GM19351 (cell line): ENCODE measurements at regions not wholly inside any gene's neighbourhood (a gene's known extent, or its start where the extent isn't known, plus 50 kb on each side); places are given as distances from the start of the nearest gene placed in this dataset.

Experiments used
- ATAC-seq: cut with Tn5 transposase; IDR thresholded peaks from one replicate; pipeline ENCODE4 v1.9.1; 2021; ENCODE audit warnings: mild to moderate bottlenecking, moderate library complexity; ENCODE audit not compliant: unreplicated experiment

DNA sequence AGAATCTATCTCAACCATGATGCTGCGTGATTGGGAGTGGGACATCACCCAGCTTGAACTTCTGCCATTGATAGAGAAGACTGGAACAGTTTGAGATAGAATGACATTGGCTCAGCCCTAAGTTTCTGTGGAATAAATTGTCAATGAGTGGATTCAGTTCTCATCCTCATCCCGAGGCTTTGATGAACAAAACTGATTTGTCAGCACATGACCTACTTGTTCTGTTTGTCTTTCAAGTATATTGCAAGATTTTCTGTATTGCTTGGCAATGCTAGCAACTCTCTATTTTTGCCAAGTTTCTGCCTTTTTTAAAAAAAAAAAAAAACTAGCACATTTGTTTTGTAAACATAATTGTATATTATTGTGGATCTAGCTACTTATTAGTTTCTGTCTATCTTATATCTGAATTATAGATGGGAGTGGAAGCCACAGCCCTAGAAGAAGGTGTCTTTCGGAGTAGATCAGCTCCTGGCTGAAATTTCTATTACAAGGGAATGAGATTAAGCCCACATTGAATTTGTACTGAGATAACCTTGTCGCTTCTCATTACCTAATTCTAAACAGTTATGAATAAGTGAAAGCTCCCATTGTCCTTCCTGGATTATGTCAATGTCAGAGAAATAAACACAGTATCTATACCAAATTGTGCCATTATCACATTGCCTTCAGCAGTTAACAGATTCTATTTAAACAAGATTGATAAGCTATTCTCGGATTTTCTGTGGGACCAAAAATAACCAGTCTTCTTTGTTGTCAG, 166.1 kb downstream of the TNFSF13B start:
- ATAC-seq: no peak

DNA sequence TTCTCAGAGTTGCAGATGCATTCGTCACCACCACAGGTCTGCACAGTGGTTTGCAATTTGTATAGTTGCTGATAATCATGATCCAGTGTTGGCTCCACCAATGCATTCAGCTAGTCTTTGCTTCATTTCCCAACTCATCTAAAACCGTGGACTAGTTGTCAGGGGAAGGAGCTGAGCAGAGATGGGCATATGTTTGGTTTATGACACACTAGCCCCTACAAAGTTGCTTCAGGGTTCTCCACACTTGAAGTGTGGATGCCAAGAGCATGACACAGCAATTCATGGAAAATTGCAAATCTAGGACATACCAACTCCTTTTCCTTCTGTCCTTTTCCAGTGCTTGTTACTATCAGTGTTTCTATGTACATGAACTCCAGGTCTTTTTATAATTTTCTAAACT, 168.0 kb downstream of the TNFSF13B start:
- no peak for ATAC-seq

DNA sequence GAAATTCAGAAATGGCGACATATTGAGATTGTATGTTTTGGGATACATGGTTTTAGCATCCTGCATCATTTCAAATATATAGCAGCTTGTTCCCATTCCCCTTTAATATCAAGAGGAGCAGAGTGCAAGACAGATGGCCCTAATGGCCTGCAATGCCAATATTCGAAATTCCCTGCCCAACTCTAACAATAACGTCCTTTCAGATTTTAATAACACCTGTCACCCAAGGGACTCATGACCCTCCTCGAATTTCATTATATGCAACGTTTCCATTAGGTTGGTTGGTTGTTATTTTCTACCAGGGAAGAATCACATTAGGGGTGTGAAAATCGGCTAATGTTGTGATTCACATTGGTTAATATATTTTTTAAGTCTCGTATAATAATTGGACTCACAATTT, 170.0 kb downstream of the TNFSF13B start:
- ATAC-seq: no peak

DNA sequence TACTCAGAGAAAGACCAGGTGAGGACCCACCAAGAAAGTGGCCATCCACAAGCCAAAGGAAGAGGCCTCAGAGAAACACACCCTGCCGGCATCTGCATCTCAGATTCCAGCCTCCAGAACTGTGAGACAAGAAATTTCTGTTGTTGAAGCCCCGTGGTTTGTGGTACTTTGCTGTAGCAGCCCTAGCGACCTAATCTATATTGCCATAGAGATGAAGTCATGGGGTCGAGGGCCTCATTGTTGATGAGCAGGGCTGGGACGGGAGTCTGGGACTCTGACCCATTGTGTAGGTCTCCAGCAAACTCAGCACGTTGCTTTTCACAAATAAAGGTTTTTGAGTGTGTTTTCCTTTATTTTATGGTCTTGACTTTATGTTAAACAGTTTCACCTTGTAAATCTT, 174.9 kb downstream of the TNFSF13B start:
- no peak for ATAC-seq

DNA sequence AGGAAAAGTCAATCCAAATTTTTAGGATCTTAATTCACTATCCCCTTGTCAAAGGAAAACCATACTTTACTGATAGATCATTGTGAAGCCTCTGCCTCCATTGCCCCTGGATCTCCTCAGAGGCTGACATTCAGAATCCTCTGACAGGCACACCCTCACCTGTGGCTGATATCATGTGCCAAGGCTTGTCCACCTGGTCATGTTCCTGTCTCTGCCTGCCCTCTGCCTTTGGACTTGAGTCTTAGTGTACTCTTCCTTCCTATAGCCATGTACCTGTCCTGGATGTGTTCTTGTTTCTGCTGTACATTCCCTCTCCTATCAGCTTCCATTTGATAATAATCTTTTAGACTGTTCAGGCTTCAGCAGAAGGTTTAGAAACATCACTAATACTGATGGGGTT, 179.4 kb downstream of the TNFSF13B start:
- no peak for ATAC-seq

DNA sequence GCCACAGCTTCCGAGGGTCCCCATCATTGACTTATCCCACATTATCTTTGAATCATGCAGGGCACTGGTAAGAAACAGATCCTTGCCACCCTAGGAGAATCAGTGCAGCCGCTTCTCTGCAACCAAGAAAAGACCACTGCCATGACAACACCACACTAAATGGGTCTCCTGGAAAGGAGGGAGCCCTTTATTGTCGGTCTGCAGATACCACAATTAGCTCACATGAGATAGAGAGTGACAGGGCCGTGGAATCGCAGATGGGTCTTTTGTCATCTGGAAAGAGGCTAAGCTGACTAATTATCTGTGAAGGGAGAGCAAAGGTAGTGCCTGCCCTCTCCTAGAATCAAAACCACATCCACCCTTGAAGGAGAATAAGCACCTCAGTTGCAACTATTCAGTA, 178.3 kb upstream of the MYO16 start:
- no peak for ATAC-seq

DNA sequence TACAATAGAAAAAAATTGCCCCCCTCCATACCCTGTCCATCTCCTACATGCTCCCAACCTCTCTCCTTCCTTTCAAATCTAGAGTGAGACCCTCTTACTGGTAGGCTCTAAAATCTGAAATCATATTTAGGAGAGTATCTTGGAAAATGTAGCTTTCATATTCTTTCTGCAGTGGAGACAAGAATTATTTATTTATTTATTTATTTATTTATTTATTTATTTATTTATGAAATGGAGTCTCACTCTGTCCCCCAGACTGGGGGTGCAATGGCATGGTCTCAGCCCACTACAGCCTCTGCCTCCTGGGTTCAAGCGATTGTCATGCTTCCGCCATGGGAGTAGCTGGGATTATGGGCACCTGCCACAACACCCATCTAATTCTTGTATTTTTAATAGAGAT, 174.1 kb upstream of the MYO16 start:
- ATAC-seq: no peak

DNA sequence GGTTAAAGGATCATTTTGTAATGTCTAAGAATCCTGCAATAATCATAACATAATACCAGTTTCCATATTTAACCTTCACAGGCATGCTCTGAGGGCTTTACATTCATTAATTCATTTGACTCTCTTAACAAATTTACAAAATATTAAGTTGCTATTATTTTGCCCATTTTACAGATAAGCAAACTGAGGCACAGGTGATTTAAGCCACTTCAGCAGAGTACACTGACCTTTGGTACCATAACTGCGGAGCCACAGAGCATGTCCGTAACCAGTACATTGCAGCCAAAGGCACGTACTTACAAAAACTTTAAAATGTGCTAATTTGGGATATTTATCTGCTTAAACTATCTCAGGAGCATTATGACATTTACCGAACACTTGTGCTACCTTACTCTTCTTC, 169.4 kb upstream of the MYO16 start:
- ATAC-seq: no peak

DNA sequence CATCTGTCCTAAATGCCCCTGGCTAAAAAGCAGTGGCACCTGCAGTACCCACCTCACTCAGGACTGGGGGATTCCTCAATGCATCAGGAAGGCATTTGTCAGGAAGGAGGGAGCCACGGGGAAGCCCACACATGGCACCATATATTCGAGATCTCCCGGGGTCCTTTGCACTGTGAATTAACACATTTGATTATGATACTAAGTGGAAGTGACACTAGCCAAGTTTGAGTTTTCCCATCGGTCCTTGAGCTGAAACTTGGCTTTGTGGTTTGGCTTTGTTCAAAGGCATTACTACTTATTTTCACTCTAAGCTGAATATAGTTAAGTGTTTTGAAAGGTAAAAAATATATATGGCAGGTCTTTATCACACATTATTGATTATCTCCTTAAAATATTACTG, 168.7 kb upstream of the MYO16 start:
- ATAC-seq: no peak

DNA sequence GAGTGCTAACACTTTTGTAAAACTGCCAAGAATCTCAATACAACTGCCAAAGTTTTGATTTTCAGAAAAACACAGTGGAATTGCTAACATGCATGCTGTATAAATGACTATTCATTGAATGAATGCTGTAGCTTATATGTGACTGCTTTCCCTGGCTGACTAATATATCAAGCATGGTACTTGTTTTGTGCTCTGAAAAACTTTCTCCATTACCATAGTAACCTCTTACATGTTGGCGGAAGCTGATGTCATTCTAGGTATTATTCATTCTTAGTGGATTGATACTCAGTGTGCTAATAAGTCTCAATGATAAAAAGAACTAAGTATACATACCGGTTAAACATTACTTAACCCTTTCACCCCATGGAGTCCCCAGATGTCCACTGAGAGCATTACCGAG, 166.1 kb upstream of the MYO16 start:
- no peak for ATAC-seq

DNA sequence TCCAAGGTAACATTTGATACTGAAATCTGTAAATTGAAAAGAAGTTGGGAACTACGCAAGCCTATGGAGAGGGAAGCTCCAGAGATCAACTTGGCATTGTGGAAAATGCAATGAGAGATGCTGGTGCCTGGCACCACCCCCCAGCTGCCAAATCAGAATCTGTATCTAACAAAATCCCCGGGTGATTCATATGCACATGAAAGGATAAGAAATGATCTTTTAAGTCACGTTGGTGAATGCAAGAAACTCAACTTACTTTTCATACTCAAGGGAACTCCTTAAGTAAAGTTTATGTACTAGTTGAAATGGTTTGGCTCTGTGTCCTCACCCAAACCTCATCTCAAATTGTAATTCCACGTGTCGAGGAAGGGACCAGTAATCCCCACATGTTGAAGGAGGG, 158.5 kb upstream of the MYO16 start:
- ATAC-seq: no peak

DNA sequence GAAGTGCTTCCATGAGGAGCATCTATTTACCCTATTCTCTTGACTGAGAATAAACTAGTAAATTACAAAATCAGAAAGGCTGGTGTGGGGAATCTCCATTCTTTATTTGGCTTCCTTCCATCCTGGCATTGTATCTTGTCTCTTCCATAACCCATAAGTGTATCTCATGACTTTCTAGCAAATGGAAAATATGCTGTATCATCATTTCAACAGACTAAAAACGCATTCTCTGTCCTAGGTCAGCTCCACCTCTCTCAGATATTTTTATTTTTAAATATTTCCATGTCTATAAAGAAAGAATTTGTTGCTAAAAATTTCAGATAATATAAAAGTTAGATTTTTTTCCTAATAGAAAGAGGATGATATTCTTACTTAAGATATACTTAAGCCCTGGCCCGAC, 154.2 kb upstream of the MYO16 start:
- ATAC-seq: no peak

DNA sequence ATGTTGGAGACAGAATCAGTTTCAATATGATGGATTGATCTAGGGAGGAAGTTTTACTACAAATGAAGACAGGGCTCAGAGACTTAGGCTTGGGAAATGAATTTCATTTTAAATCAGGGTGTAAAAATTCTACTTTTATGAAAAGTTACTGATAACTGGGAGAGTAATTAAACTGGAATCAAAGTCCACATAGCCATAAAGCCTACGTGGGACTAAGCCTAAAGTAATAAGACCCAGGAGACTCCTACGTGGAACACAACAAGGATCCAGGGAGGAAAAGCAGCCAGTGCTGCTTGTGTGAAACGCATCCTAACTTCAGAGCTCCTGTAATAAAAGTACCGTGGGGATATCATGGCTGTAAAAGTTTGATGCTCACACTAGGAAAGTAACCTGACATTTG, 152.0 kb upstream of the MYO16 start:
- no peak for ATAC-seq

DNA sequence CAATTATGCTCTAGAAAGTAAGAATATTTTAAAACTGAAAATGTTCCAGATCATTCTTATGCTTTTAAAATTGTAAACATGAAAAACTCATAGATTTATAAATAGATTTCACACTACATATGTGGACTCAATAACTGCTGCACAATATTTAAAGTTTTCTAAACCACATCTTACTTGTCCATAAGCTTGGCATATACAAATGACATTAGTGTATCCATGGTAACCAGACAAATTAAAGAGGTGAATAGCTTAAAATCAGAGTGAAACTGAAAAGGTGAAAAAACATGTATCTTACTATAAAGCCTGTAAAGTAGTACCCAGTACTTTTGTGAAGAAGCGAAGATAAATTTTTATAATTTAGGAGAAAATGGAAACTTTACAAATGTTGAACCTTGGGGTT, 151.2 kb upstream of the MYO16 start:
- ATAC-seq: no peak

DNA sequence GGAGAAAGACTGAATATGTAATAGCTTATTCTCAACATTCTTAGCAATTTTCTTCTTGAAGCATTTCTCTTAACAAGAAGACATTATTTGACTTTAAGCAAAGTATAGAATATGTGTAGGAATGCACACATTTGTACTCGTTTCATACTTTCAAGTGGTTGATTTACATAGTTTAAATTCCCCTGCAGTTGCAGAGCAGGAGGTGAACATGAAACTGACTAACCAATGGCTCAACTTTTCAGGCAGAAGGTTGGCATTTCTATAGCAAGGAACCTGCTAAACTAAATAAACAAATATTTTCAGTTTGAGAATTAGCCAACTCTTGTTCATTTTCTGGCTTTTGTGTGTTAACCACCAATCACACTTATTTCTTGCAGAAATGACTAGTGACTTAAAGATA, 145.4 kb upstream of the MYO16 start:
- ATAC-seq: no peak

DNA sequence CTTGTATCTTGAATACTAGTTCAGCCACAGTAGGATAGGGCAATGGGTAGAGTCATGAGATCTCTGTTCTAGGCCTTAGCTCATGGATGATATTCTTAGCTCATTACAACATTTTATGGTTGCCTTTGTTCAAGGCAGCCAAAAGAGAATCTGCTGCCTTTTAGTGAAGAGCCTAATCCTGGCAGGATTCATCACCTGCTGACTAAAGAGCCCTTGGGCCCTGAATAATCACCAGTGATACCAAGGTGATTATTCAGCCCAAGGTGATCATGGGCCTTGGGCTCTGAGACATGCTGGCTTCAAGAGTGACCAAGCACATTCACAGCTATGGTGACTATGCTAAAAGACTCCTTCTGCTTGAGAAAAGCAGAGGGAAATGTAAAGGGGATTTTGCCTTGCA, 143.3 kb upstream of the MYO16 start:
- no peak for ATAC-seq

DNA sequence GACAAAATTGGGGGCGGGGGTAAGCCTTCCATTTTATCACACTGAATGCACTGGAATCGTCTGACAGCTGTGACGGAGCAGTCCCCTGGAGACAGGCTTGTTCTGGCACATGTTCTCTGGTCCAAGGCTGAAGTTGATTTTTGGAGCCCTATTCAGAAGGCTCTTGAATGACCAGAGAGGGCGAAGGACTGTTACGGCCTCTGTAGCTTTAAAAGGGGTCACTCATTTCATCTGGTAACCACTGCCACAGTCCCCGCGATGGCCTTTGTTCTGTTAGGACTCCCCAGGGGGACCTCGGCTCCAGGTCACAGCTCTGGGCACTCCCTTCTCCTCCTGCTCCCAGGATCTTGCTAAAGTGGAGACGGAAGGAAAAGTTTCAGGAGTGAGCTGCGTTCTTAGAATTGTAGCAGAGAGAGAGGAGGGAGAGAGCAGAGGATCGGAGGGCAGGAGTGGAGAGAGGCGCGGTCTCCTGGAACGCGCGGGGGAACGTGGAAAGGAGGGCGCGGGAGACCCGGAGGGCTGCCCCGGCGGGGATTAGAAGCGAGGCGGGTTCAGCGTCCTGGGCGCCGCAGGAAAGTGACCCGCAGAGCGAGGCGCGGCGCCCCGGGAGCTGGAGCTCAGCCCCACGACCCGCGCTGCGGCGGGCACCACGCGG, 134.3 kb upstream of the MYO16 start:
- ATAC-seq: no peak

DNA sequence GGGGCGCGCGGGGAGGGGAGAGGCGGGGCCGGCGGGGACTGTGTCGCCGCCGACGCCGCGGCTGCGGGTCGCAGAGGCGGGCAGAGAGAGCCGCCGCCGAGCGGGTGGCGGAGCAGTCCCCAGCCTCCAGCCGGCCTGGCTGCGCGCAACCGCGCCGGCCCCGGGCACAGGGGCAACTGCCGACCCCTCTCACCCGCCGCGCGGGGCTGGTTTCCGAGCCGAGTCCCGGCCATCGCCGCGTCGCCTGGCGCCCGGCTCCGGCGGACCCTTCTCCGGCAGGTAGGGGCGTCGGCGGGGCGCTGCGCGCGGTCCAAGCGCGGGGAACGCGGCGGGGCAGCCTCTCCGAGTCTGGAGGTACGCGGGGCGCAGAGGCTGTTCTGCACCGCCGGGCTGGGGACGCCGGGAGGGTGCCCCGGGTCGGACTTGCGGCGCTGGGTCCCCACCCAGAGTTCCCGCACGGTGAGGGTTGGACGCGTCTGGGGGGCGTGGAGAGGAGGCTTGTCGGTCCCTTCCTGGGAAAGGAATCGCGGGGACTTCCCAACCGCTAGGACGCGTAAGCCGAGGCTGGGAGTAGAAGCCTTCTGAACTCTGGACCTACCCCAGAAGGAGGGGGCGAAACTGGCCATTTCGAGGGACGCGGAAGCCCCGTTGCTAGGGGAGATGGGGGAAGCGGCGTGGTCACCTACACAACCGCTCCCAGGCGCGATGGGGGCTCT, 133.6 kb upstream of the MYO16 start:
- no peak for ATAC-seq

DNA sequence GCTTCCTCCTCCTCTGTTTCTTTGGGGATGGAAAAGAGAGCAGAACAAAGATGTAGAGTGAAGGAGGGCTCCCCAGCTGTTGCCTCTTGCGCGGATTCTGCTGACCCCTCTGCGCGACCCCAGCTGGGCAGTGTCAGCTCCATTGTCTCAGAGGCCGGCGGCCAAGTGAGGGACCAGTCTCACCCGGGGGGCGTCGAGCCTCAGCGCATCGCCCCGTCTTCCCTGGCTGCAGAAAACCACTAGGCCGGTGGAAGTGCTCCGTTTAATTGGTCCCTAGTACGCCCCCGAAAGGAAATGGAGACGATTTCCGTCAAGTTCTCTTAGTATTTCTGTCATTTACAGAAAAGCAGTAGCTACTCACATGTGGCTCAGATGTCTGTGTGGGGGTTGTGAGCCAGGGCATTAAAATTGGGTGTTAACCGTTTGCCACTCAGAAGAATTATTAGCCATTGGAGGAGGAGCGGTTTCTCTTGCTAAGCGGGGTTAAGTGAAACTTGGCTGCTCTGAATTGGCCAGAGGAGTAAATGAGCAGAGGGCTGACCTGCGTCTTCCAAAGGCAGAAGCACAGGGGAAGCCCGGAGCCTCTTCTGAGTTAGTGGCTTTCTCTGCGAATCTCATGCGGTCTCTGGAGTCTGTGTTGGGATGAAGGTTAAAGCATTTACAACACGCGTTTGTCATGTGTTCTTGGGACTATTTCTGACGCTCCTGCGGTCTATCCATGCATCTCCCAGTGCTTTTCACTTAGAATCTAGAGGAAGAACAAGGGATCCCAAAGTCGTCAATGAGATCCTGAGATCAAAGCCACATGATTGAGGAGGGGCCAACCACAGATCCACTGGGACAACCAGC, 132.8 kb upstream of the MYO16 start:
- no peak for ATAC-seq

DNA sequence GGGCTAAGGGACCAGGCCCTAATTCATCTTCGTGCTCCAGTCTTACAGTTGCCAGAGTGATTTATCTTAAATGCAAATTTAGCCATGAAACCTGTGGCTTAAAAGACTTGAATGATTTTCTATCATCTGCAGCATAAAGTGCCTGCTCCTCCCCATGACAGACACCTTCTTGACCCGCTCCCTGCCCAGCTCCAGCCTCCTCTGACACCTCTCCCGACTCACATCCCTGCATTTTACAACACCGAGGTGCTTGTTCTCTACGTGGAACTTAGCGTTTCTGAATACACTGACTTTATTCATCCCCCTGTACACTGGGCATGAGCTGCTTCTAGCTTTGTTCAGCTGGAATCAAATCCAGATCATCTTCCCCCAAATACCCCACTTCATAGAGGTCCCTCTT, 128.7 kb upstream of the MYO16 start:
- no peak for ATAC-seq

DNA sequence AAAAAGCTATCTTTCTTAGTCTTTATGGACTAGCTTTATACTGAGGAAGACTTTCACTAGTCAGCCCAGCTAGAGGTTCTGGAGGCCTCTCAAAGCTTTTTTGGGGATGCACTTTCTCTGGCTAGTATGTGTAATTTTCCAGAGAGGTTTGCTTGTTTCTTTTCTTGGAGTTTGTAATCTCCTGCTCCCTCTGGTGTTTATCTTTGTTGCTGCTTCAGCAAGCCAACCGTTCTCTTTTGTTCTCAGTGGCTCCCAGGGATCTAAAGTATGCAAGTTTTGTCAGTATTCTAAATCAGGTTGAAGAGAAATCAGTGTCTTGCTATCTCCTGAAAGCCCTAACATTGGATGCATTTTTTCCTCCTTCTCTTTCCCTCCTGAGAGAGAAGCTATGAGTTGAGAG, 121.1 kb upstream of the MYO16 start:
- no peak for ATAC-seq
